SW480 (cell line): ENCODE measurements at regions not wholly inside any gene's neighbourhood (a gene's known extent, or its start where the extent isn't known, plus 50 kb on each side); places are given as distances from the start of the nearest gene placed in this dataset.
A peak's percentile ranks its signal among the peaks of the same experiment; 100 is the strongest.
"Not testable (repeated sequence)": the region's sequence is repeated elsewhere in the genome, so short reads cannot be mapped to it uniquely, and the experiment has no call there.

ENCODE experiments used
- DNase-seq: peaks from one replicate; pipeline ENCODE4 v3.0.0-alpha.2; 2016; ENCODE audit warnings: low spot score

DNA sequence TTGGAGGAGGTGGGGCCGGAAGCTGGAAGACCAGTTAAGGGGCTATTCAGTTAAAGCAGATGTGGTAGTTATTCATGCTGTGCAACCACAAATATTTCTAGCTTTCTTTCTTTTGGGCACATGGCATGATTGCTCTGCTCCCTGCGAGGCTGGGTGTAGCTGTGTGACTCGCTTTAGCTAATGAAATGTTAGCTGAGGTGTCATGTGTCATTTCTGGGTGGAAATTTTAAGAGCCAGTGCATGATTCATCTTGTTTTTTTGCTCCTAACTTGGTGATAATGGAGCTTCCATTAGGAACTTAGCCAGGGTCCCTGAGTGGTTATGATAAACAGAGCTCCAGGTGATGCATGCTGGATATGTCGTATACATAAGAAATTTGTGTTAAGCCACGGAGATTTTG lies 300.6 kb downstream of the SATB1 start:
- peak; percentile 67 for DNase-seq

DNA sequence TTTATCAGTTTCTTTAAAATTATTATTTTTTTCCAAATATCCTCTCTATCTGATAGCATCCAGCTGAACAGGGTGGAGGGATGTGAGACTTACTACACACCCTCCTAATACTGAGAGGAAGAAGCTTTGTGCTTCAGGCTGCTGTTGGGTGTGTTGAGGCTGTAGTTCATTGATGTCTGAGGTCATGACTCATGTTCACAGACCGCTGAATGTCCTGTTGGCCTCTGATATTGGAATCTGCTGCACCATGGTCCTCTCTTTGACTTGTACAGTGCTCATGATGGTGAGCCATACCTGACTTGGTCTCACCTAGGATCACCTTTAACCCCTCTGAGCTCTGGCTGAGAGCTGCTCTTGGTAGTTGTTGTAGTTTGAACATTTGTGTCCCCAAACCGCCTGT lies 302.9 kb downstream of the SATB1 start:
- peak; percentile 74 for DNase-seq

DNA sequence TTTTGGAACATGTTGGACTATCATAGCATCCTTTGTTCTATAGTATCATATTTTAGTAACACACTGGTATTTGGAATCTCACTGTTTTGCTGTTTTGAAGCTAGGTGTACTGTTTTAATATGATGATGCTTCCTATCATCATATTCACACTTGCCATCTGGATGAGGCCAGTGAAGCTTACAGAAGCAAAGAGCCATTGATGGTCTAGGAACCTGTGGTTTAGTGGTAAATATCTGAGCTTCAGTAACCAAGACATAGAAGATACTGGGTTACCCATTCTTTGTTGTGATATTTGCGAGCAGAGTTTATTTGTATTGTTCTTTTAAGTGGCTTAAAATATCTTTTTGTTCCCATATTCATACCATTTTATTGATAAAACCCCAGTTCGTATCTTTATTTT lies 304.1 kb downstream of the SATB1 start:
- DNase-seq: no peak

DNA sequence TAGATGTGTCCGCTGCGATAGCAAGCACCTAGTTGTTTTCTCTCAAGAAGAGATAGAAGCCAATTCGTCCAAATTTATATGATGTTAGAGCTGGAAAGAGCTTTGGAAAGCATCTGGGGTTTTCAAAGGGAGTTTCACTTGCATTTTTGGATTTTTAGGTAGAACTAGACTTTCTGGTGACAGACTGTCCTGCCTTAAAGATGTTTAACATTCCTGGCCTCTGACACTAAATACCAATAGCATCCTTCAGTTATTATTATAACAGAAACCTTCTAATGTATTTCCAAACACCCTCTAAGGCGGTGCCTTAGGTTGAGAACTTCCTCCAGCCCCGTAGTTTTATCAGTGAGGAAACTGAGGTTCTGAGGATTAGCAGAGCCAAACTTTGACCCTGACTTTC lies 305.3 kb downstream of the SATB1 start:
- DNase-seq: no peak

DNA sequence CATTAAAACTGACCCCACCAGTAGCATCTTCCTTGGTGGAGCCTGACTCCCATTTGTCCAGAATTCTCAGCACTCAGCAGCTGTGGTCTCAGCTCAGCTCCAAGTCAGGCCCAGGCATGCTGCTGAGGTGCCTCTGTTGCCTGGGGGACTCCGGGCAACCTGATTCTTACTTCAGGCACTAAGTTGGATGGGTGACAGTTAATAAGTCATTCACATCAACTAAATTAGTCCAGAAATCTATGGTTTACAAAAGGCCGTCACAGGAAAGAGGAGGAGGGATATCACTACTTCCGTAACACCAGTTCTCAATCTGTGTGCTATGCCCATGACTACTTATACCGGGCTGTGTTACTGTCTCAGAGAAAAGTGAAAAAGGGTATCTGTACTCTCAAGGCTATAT lies 310.2 kb downstream of the SATB1 start:
- no peak for DNase-seq

DNA sequence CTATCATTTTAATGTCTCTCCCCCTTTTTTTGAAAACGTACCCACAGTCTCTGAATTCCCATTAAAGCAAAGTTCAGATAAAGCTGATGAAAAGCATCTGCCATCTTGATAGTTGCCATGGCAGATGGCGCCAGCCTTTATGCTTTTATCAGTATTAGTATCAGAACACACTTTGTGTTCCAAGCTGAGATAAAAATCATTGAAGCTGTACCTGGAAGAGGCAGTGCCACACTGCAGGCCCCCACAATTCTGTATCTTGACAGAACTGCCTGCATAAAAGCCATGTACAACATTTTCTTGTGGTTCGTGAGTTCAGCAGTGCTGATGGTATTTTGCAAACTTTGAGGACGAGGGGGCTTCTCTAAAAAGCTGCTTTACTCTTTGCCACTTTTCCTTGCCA lies 311.7 kb downstream of the SATB1 start:
- DNase-seq: no peak

DNA sequence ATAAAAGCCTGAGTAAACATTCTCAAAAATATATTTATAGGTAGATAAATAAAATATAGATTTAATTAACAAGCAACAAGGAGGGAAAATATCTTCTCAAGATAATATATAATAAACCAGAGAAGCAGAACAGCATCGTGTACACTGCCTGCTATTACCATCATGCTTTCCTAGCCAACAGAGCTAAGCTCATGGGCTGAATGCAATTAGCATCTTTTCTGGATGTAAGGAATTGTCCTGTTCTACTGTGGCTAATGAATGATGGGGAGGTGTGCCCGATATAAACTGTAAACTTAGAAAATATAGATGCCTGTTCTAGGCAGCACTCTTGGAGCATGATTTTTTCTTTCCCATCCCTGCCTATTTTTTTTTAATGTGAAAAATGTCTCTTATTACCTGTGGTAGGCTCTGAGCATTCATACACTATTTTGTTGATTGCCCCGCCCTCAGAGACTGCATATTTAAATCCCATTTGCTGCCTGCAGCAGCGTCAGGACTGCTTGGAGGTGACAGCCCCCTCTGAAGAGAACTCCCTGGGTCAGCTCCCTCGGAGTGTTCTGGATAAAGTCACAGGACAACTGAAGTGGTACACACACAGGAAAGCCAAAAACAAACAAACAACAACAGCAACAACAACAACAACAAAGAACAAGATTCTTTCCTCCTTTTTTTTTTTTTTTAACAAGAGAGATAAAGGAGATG lies 312.3 kb downstream of the SATB1 start:
- DNase-seq: no peak

DNA sequence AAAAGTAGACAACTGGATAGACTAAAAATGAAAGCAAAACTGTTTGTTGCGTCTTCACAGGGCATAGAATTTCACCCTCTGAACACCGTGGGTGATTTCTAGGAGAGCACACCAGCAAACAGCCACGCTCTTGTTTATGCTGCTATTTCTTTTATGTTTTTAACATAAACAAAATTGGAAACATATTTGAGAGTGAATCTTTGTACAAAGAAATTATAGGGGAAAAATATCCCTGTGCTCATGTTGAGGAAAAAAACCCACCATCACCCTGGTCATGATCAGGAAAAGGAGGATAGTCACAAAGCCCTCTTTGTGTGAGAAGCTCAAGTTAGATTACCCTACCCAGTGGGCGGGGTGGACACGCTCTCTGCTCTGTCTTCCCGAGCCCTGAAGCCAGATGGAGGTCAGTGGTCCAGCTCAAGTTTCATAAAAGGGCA lies 313.3 kb downstream of the SATB1 start:
- DNase-seq: peak; percentile 70

DNA sequence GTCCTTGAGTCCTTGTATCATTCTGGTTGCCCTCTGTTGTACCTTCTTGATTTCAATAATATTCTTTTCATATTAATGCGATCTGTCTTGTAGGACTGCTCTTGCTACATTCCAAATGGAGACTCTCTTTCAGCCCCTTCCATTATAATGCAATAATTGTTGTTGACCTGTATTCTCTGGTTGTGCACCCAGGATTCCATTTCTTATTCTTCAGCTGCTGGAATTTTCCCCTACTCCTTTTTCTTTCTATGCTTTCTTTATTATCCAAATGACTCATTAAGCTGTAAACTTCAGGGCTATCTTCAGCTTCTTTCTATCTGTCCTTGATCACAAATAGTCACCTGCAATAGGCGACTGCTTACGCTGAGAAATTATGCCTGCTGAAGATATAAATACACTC lies 321.5 kb downstream of the SATB1 start:
- DNase-seq: no peak

DNA sequence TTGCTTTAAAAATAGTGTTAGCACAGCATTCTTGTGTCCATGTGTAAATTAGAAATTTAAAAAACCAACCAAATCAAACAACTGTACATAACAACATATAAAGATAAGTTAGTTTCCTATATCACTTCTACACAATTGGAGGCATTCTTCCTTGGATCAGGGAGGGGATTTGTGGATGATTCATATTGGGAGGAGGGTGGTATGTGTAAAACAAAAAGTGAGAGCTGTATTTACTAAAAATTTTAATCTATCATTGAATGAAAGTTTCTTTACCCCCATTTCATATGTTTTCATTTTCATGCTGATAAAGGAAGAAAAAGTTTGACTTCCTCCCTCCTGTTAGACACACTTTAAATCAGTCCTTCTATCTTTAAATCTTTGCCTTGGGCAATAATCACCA lies 325.0 kb downstream of the SATB1 start:
- DNase-seq: no peak

DNA sequence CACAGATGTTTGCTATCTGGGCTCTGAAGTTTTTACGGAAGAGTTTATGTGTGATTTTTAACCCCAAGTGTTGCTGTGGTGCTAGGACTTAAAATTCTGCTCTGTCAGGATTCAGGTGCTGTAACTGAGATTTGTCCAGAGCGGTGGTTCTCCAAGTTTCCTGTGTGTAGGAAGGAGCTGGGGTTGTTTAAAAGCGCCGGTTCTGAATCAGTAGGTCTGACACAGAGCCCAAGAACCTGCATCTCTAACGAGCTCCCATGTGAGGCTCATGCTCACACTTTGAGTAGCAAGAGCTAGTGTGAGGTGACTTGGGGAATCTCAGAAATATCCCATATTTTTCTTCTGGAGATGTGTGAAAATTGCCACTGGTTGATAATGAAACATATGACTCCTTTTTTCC lies 325.5 kb downstream of the SATB1 start:
- DNase-seq: no peak

DNA sequence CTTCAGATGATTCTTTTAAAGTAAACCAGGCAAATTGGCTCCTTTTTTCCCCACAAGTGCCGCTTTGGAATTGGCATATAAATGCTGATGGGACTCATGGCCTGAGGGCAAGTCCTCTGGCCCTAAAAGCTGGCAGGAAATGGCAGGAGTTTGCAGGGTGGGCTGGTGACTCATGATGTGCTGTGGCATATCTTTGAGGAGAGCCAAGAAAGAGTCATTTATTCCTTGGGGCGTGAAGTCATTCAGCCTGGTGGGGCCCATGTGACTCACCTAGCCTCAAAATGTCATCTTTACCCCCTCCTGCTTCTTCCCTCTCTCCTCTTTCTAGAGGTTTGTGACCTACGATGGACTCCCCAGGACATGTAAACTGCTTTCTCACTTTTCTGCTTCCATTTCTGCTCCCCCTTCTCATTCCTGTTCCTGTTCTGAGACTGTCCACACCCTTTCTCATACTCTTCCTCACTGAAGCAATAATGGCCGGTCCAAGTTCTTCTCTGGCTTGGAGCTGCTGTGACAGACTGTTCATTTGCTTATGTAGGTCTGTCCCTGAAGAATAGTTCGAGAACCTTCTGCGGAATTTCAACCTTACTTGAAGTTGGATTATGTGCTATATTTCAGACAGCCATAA lies 326.1 kb downstream of the SATB1 start:
- peak; percentile 52 for DNase-seq

DNA sequence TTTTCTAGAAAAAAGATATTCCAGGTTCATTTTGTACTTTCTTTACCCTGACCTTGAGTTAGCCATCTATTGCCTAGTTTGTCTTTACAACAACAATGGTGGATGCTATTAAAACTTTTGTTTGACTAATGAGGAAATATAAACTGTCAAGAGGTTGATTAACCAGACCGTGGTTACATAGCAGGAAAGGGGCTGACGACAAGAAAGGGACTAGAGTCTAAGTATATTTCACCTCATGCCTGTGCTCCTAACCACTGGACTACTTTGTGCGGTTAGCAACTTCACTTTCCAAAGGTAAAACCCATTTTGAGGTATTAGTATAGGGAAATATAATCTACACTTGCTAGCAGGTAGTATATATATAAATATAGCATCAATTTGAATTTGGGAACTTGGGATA lies 327.1 kb downstream of the SATB1 start:
- no peak for DNase-seq

DNA sequence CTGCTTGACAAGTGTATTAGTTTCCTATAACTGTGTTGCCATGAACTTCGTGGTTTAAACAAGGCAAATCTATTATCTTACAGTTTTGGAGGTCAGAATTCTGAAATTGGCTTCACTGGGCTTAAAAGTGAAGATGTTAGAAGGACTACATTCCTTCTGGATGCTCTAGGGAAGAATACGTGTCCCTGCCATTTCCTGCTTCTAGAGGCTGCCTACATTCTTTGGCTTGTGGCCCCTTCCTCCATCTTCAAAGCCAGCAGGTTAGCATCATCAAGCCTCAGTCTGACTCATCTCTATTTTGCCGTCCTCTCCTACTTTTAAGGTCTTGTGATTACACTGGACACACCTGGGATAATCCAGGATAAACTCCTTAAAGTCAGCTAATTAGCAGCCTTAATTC lies 327.7 kb downstream of the SATB1 start:
- DNase-seq: no peak

DNA sequence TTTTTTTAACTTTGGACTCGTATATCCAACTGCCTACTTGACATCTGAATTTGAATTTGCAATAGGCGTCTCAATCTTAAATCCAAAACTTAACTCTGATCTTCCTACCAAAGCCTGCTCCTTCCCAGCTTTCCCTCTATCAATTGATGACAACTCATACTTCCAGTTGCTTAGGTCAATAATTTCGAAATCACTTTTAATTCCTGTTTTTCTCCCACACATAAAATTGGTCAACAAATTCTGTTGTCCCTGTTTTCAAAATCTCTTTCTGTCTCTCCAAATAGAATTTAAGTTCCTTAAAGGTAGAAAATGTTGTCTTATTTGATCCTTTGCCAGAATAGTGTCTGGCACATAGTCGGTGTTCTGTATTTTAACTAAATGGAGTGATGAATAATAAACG lies 332.4 kb downstream of the SATB1 start:
- DNase-seq: no peak

DNA sequence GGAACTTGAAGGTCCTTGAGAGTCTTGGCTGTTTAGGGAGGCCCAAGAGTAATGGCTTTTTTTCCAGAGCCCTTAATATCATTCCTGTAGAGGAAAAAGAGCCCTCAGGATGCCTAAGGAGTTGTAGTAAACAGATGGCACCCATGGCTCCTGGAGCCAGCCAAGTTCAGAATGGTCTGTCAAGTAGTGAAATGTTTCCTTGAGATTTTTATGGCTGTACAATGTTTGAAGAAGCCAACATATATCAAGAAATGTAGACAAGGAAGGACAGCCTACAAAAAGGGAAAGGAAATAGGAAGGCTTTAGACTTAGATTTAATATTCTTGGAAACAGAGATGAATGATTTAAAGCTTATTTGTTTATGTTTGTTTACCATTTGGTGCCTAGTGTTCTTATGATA lies 334.8 kb downstream of the SATB1 start:
- no peak for DNase-seq

DNA sequence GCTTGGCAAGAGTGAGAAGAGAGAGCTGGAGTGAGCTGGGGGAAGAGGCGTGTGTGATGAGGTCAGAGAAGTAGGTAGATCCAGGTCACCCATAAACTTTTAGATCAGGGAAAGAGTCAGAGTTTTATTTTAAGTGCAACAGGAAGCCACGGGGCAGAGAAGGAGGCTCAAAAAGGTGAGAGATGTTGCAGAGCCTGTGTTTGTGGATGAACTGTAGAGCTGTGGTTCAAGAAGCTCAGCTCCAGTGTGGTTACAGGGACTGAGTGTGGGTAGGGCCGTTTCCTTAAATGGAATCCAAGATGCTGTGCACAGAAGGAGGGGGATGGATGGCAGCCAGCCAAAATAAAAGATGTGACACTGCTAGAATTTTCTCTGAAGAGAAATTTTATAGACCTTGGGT lies 337.2 kb downstream of the SATB1 start:
- no peak for DNase-seq

DNA sequence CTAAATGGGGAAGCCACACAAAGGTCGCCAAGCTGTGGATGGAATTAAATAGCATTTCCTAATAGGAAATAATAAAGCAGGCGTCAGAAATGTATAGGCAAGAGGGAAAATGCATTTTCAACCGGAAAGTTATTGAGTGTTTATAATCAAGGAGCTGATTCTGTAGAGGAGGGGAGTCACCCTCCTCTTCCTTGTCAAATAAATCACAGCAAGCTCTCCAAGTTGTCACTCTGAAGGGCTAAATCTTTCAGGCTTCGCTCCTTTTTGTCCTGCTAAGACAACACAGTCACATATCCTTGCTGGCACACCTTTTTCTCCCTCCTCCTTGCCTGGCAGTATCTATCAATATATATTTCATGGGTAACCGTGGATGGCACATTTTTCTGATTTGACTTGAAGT lies 338.4 kb downstream of the SATB1 start:
- no peak for DNase-seq

DNA sequence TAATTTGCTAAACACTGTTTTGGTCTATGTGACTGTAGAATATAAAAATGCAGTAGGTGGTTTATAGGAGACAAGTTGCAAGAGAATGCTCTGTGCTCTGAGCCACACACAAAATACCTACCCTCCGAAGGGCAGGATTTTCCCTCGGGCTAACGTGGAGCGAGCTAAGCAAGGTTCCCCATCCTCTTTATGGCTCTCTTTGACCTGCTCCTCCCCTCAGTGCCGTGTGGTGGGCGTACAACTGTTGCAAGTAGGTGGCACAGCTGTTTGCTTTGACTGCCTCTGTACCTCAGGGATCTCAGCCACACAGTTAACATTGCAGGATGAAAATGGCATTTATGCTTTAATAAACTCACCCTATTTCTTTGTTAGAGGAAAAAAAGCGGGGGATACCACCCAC lies 339.1 kb downstream of the SATB1 start:
- no peak for DNase-seq

DNA sequence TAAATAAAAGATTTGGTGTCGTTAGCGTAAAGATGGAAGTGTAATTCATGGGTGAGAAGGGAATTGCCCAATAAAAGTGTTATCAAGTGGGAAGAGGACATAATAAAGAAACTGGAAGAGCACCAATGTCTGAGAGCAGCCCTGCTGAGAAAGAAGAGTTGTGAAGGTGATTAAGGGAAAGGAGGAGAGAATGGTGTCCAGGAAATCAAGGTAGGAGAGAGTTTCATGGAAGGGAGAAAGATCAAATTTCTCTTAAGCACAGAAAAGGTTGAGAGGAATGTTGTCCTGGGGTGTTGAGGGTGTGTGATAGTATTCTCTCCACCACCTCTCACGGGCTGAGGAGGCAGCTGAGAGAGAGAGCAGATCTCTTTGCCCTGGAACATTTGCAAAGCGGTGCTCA lies 339.7 kb downstream of the SATB1 start:
- DNase-seq: no peak

DNA sequence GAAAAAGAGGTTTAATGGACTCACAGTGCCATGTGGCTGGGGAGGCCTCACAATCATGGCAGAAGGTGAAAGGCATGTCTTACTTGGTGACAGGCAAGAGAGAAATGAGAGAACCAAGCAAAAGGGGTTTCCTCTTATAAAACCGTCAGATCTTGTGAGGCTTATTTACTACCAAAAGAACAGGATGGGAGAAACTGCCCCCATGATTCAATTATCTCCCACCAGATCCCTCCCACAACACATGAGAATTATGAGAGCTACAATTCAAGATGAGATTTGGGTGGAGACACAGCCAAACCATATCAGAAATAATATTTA lies 340.8 kb upstream of the TBC1D5 start:
- DNase-seq: not testable (repeated sequence)

DNA sequence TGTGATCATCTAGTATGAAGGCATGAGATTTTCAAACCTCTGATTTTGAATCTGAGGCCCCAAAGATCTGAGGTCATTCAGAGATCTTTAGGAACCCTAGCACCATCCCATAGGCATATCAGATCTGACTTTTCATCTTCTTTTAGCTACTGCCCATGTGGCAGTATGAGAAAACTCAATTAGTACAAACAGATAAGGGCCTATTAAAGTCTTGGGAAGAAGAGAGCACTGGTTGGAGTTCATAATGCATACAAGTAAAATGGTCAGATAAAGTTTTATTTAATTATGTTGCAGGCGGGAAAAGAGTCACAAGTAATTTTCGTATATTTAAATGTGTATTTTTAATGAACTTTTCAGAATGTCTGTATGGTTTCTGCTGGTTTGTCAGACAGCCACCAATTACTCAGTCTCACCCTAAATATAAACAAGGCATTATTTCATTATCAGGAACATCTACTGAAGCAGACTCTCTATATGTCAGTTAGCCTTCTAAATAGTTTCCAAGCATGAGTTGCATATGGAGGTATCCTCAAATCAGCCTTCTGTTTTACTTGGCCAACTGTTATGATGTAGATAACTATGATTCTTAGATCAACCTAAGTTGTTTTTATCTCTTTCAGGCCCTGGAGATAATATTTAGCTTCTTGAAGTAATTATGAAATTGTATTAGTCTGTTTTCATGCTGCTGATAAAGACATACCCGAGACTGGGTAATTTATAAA lies 340.3 kb upstream of the TBC1D5 start:
- DNase-seq: no peak

DNA sequence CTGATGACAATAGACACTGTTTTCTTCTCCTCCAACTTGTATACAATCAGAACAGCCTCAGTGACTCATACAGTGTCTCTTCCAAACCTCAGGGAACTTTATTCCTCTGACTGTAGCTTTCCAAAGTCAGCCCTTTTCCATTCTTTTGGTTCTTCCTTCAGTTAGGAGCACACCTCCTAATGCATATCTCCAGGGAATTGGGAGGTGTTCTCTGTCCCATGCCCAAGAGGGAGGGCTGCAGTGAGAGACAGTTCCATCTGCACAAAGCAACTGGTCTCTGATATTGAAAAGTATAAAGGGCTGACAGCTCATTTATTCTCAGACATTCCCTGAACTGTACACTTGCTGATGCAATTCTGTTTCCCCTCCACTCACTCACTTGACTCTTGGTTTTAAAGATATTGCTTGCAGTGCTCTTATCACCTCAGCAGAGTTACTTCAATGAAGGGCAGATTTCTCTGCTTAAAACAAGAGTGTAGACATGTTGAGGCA lies 337.8 kb upstream of the TBC1D5 start:
- DNase-seq: no peak

DNA sequence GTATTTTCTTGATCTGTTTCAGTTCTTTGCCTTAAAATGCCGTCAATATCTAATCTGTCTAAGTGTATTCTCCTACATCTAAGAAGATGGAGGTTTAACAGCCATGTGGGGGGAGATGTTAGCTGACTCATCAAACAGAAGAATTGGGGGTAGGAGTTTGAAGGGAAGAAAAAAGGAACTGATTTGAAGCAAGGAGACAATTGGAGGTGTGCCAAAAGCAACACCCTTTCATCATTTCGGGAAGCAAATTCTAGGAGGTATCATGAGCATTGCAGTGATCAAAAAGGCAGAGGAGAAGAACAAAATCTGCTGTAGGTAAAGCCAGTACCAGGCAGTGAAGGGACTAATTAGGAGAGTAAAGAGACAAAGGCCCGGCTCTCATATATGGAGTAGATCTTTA lies 337.3 kb upstream of the TBC1D5 start:
- no peak for DNase-seq
